ENCODE measurements at regions not wholly inside any gene's neighbourhood (a gene's known extent, or its start where the extent isn't known, plus 50 kb on each side); places are given as distances from the start of the nearest gene placed in this dataset.

DNA sequence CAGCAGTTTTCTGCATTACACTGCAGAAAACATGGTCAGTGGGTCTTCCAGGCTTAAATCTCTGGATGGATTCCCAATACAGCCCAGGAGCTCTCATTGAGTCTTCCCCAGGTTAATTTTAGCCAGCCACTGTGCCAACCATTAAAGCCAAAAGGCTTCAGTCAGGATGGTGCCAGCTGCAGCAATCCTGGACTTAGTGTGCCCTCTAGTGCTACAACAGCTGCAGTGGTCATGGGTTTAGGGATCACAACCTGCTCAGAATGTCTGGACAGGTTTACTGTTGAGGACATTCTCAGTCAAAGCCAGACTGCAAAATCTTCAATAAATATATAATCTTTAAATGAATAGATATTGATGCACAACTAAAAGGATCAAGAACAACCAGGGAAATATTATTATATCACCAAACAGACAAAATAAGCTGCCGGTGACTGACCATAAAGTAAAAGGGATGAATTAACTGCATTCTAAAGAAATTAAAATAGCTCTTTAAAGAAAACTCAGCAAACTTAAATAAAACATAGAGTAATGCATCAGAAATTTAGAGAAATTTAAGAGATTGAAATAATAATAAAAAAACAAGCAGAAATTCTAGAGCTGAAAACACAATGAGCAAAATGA is 639.9 kb downstream of the SPOCK3 start:
- peak; percentile 67 to 73 for TF ChIP-seq RAD21 (IDR thresholded peaks at IDR 0.05)
- TF ChIP-seq, protein P1, sequence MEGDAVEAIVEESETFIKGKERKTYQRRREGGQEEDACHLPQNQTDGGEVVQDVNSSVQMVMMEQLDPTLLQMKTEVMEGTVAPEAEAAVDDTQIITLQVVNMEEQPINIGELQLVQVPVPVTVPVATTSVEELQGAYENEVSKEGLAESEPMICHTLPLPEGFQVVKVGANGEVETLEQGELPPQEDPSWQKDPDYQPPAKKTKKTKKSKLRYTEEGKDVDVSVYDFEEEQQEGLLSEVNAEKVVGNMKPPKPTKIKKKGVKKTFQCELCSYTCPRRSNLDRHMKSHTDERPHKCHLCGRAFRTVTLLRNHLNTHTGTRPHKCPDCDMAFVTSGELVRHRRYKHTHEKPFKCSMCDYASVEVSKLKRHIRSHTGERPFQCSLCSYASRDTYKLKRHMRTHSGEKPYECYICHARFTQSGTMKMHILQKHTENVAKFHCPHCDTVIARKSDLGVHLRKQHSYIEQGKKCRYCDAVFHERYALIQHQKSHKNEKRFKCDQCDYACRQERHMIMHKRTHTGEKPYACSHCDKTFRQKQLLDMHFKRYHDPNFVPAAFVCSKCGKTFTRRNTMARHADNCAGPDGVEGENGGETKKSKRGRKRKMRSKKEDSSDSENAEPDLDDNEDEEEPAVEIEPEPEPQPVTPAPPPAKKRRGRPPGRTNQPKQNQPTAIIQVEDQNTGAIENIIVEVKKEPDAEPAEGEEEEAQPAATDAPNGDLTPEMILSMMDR (IDR thresholded peaks at IDR 0.05; ENCODE audit: low read depth, low read length, missing input control): peak; percentile 34
- TF ChIP-seq, protein P2, sequence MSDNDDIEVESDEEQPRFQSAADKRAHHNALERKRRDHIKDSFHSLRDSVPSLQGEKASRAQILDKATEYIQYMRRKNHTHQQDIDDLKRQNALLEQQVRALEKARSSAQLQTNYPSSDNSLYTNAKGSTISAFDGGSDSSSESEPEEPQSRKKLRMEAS (IDR thresholded peaks at IDR 0.05): no peak
- TF ChIP-seq, protein P3, sequence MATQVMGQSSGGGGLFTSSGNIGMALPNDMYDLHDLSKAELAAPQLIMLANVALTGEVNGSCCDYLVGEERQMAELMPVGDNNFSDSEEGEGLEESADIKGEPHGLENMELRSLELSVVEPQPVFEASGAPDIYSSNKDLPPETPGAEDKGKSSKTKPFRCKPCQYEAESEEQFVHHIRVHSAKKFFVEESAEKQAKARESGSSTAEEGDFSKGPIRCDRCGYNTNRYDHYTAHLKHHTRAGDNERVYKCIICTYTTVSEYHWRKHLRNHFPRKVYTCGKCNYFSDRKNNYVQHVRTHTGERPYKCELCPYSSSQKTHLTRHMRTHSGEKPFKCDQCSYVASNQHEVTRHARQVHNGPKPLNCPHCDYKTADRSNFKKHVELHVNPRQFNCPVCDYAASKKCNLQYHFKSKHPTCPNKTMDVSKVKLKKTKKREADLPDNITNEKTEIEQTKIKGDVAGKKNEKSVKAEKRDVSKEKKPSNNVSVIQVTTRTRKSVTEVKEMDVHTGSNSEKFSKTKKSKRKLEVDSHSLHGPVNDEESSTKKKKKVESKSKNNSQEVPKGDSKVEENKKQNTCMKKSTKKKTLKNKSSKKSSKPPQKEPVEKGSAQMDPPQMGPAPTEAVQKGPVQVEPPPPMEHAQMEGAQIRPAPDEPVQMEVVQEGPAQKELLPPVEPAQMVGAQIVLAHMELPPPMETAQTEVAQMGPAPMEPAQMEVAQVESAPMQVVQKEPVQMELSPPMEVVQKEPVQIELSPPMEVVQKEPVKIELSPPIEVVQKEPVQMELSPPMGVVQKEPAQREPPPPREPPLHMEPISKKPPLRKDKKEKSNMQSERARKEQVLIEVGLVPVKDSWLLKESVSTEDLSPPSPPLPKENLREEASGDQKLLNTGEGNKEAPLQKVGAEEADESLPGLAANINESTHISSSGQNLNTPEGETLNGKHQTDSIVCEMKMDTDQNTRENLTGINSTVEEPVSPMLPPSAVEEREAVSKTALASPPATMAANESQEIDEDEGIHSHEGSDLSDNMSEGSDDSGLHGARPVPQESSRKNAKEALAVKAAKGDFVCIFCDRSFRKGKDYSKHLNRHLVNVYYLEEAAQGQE (IDR thresholded peaks at IDR 0.05): no peak
- TF ChIP-seq, protein P4, sequence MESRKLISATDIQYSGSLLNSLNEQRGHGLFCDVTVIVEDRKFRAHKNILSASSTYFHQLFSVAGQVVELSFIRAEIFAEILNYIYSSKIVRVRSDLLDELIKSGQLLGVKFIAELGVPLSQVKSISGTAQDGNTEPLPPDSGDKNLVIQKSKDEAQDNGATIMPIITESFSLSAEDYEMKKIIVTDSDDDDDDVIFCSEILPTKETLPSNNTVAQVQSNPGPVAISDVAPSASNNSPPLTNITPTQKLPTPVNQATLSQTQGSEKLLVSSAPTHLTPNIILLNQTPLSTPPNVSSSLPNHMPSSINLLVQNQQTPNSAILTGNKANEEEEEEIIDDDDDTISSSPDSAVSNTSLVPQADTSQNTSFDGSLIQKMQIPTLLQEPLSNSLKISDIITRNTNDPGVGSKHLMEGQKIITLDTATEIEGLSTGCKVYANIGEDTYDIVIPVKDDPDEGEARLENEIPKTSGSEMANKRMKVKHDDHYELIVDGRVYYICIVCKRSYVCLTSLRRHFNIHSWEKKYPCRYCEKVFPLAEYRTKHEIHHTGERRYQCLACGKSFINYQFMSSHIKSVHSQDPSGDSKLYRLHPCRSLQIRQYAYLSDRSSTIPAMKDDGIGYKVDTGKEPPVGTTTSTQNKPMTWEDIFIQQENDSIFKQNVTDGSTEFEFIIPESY (IDR thresholded peaks at IDR 0.05): no peak
- TF ChIP-seq GABPA (IDR thresholded peaks at IDR 0.05 in 1 of 2, conservative IDR thresholded peaks at IDR 0.05 in 1 of 2): no peak
- no peak for TF ChIP-seq JUND (IDR thresholded peaks at IDR 0.05)
- TF ChIP-seq HNF4A (conservative IDR thresholded peaks at IDR 0.05): no peak
- TF ChIP-seq TAF1 (conservative IDR thresholded peaks at IDR 0.05): no peak
- TF ChIP-seq YY1 (IDR thresholded peaks at IDR 0.05): no peak
- no peak for TF ChIP-seq EGR1 (IDR thresholded peaks at IDR 0.05; ENCODE audit: low read depth in 2 of 2)
- TF ChIP-seq, protein P5, sequence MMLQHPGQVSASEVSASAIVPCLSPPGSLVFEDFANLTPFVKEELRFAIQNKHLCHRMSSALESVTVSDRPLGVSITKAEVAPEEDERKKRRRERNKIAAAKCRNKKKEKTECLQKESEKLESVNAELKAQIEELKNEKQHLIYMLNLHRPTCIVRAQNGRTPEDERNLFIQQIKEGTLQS (IDR thresholded peaks at IDR 0.05): no peak
- no peak for TF ChIP-seq NR2F2 (IDR thresholded peaks at IDR 0.05)

Data from liver (tissue), 3 donors.